ENCODE measurements at regions not wholly inside any gene's neighbourhood (a gene's known extent, or its start where the extent isn't known, plus 50 kb on each side); places are given as distances from the start of the nearest gene placed in this dataset.

GRCh38 chr2:125581557-125581956 is 1074.4 kb upstream of the GYPC start:
- H3K4me1 Mint-ChIP-seq: no peaks in the 10 kb centered on the region
- H3K27ac Mint-ChIP-seq: no peak overlapping the region
- H3K4me3 Mint-ChIP-seq: no peak overlapping the region
- POLR2A ChIA-PET: no interaction called here
- H3K9me3 Mint-ChIP-seq: peaks cover 0 to 9% (median 1%) of the 10 kb centered on the region in 9 donors
- H3K27me3 Mint-ChIP-seq: peaks cover 0 to 2% (median 0%) of the 10 kb centered on the region in 5 donors
- H3K36me3 Mint-ChIP-seq: no peaks in the 10 kb centered on the region
- no peak for ATAC-seq
- DNase-seq: no peak

GRCh38 chr2:125582516-125582915 is 1073.4 kb upstream of the GYPC start:
- no peaks in the 10 kb centered on the region for H3K36me3 Mint-ChIP-seq
- H3K4me3 Mint-ChIP-seq: no peak overlapping the region
- H3K27me3 Mint-ChIP-seq: peaks cover 0 to 2% (median 0%) of the 10 kb centered on the region in 5 donors
- no peak overlapping the region for H3K27ac Mint-ChIP-seq
- POLR2A ChIA-PET: no interaction called here
- H3K4me1 Mint-ChIP-seq: no peaks in the 10 kb centered on the region
- peaks cover 0 to 10% (median 2%) of the 10 kb centered on the region in 9 donors for H3K9me3 Mint-ChIP-seq
- ATAC-seq (no peak), DNase-seq (no peak)

GRCh38 chr2:125584732-125585131 is 1071.2 kb upstream of the GYPC start:
- Mint-ChIP-seq H3K27me3 (peaks cover 0 to 2% (median 0%) of the 10 kb centered on the region in 5 donors), H3K9me3 (peaks cover 0 to 14% (median 3%) of the 10 kb centered on the region in 9 donors), H3K4me1 (no peaks in the 10 kb centered on the region), H3K4me3 (no peak overlapping the region), H3K36me3 (no peaks in the 10 kb centered on the region), H3K27ac (no peak overlapping the region)
- POLR2A ChIA-PET: no interaction called here
- ATAC-seq (no peak), DNase-seq (no peak)

GRCh38 chr2:125588780-125589179 is 1067.2 kb upstream of the GYPC start:
- no peak for DNase-seq
- Mint-ChIP-seq H3K9me3 (peaks cover 0 to 30% (median 8%) of the 10 kb centered on the region in 9 donors), H3K27me3 (no peaks in the 10 kb centered on the region), H3K36me3 (no peaks in the 10 kb centered on the region), H3K4me1 (no peaks in the 10 kb centered on the region), H3K27ac (no peak overlapping the region), H3K4me3 (no peak overlapping the region)
- POLR2A ChIA-PET: no interaction called here
- no peak for ATAC-seq

GRCh38 chr2:125591954-125592353 is 1064.0 kb upstream of the GYPC start:
- POLR2A ChIA-PET: no interaction called here
- Mint-ChIP-seq H3K27me3 (no peaks in the 10 kb centered on the region), H3K4me1 (no peaks in the 10 kb centered on the region), H3K4me3 (no peak overlapping the region), H3K9me3 (peaks cover 0 to 30% (median 7%) of the 10 kb centered on the region in 9 donors), H3K36me3 (no peaks in the 10 kb centered on the region), H3K27ac (no peak overlapping the region)
- ATAC-seq (no peak), DNase-seq (no peak)

- Mint-ChIP-seq H3K36me3 (no peaks in the 10 kb centered on the region), H3K27me3 (no peaks in the 10 kb centered on the region), H3K4me3 (no peak overlapping the region), H3K4me1 (no peaks in the 10 kb centered on the region), H3K27ac (no peak overlapping the region), H3K9me3 (peaks cover 0 to 30% (median 7%) of the 10 kb centered on the region in 9 donors)
- DNase-seq: no peak
- ATAC-seq: no peak
- POLR2A ChIA-PET: no interaction called here
Observed at GRCh38 chr2:125593036-125593435, 1062.9 kb upstream of the GYPC start.

- no peak overlapping the region for H3K27ac Mint-ChIP-seq
- no peak for DNase-seq
- H3K36me3 Mint-ChIP-seq: no peaks in the 10 kb centered on the region
- peaks cover 0 to 12% (median 4%) of the 10 kb centered on the region in 9 donors for H3K9me3 Mint-ChIP-seq
- ATAC-seq: no peak
- H3K27me3 Mint-ChIP-seq: no peaks in the 10 kb centered on the region
- H3K4me3 Mint-ChIP-seq: no peak overlapping the region
- POLR2A ChIA-PET: no interaction called here
- H3K4me1 Mint-ChIP-seq: no peaks in the 10 kb centered on the region
Observed at GRCh38 chr2:125596612-125597011, 1059.3 kb upstream of the GYPC start.

- Mint-ChIP-seq H3K4me3 (no peak overlapping the region), H3K4me1 (no peaks in the 10 kb centered on the region), H3K27me3 (no peaks in the 10 kb centered on the region), H3K36me3 (no peaks in the 10 kb centered on the region), H3K27ac (no peak overlapping the region), H3K9me3 (peaks cover 0 to 23% (median 3%) of the 10 kb centered on the region in 9 donors)
- no peak for ATAC-seq
- DNase-seq: no peak
- POLR2A ChIA-PET: no interaction called here
Observed at GRCh38 chr2:125615438-125615837, 1040.5 kb upstream of the GYPC start.

- H3K27ac Mint-ChIP-seq: no peak overlapping the region
- no peak for DNase-seq
- POLR2A ChIA-PET: no interaction called here
- no peaks in the 10 kb centered on the region for H3K27me3 Mint-ChIP-seq
- no peaks in the 10 kb centered on the region for H3K36me3 Mint-ChIP-seq
- peaks cover 0 to 21% (median 6%) of the 10 kb centered on the region in 9 donors for H3K9me3 Mint-ChIP-seq
- no peak overlapping the region for H3K4me3 Mint-ChIP-seq
- H3K4me1 Mint-ChIP-seq: no peaks in the 10 kb centered on the region
- ATAC-seq: no peak
Observed at GRCh38 chr2:125630377-125630776, 1025.6 kb upstream of the GYPC start.

- ATAC-seq (no peak), DNase-seq (no peak)
- H3K4me1 Mint-ChIP-seq: no peaks in the 10 kb centered on the region
- H3K27ac Mint-ChIP-seq: no peak overlapping the region
- no peaks in the 10 kb centered on the region for H3K27me3 Mint-ChIP-seq
- POLR2A ChIA-PET: no interaction called here
- H3K9me3 Mint-ChIP-seq: peaks cover 0 to 11% (median 0%) of the 10 kb centered on the region in 9 donors
- H3K36me3 Mint-ChIP-seq: no peaks in the 10 kb centered on the region
- H3K4me3 Mint-ChIP-seq: no peak overlapping the region
Observed at GRCh38 chr2:125634662-125635061, 1021.3 kb upstream of the GYPC start.

GRCh38 chr2:125638345-125638744 is 1017.6 kb upstream of the GYPC start:
- H3K4me1 Mint-ChIP-seq: no peaks in the 10 kb centered on the region
- DNase-seq: no peak

GRCh38 chr2:125642032-125642431 is 1013.9 kb upstream of the GYPC start:
- DNase-seq (no peak), ATAC-seq (no peak)
- H3K27me3 Mint-ChIP-seq: no peaks in the 10 kb centered on the region
- peaks cover 0 to 8% (median 0%) of the 10 kb centered on the region in 9 donors for H3K9me3 Mint-ChIP-seq
- POLR2A ChIA-PET: no interaction called here
- H3K36me3 Mint-ChIP-seq: no peaks in the 10 kb centered on the region
- no peak overlapping the region for H3K4me3 Mint-ChIP-seq
- H3K27ac Mint-ChIP-seq: no peak overlapping the region
- H3K4me1 Mint-ChIP-seq: no peaks in the 10 kb centered on the region

More at GRCh38 chr2:125638345-125638744, 1017.6 kb upstream of the GYPC start:
- peaks cover 0 to 8% (median 0%) of the 10 kb centered on the region in 9 donors for H3K9me3 Mint-ChIP-seq
- H3K27me3 Mint-ChIP-seq: no peaks in the 10 kb centered on the region
- H3K36me3 Mint-ChIP-seq: no peaks in the 10 kb centered on the region
- no peak overlapping the region for H3K27ac Mint-ChIP-seq
- POLR2A ChIA-PET: no interaction called here
- no peak for ATAC-seq
- H3K4me3 Mint-ChIP-seq: no peak overlapping the region

GRCh38 chr2:125643128-125643527 is 1012.8 kb upstream of the GYPC start:
- no peak for DNase-seq
- POLR2A ChIA-PET: no interaction called here
- ATAC-seq: no peak
- H3K27me3 Mint-ChIP-seq: no peaks in the 10 kb centered on the region
- no peaks in the 10 kb centered on the region for H3K4me1 Mint-ChIP-seq
- H3K27ac Mint-ChIP-seq: no peak overlapping the region
- no peak overlapping the region for H3K4me3 Mint-ChIP-seq
- no peaks in the 10 kb centered on the region for H3K36me3 Mint-ChIP-seq
- H3K9me3 Mint-ChIP-seq: peaks cover 0 to 8% (median 0%) of the 10 kb centered on the region in 9 donors

- DNase-seq: no peak
- Mint-ChIP-seq H3K36me3 (no peaks in the 10 kb centered on the region), H3K27ac (no peak overlapping the region), H3K4me1 (no peaks in the 10 kb centered on the region), H3K9me3 (peaks cover 0 to 8% (median 0%) of the 10 kb centered on the region in 9 donors), H3K27me3 (no peaks in the 10 kb centered on the region), H3K4me3 (no peak overlapping the region)
- ATAC-seq: no peak
- POLR2A ChIA-PET: no interaction called here
Observed at GRCh38 chr2:125643585-125643984, 1012.4 kb upstream of the GYPC start.

Measured in naive thymus-derived CD8-positive, alpha-beta T cell (primary cell).